ENCODE measurements at regions not wholly inside any gene's neighbourhood (a gene's known extent, or its start where the extent isn't known, plus 50 kb on each side); places are given as distances from the start of the nearest gene placed in this dataset.
"Not testable (repeated sequence)": the region's sequence is repeated elsewhere in the genome, so short reads cannot be mapped to it uniquely, and the experiment has no call there.

- DNase-seq: no peak
- no peaks in the 10 kb centered on the region for H3K4me1 Mint-ChIP-seq
- H3K36me3 Mint-ChIP-seq: no peaks in the 10 kb centered on the region
- H3K9me3 Mint-ChIP-seq: no peaks in the 10 kb centered on the region
- no peak overlapping the region for H3K27ac Mint-ChIP-seq
- H3K4me3 Mint-ChIP-seq: no peak overlapping the region
- peaks cover 0 to 3% (median 2%) of the 10 kb centered on the region in 3 donors for H3K27me3 Mint-ChIP-seq (ENCODE audit: low read depth in 3 of 3)
Measured at GRCh38 chr9:110093871-110094270, 114.1 kb downstream of the C9orf152 start.

GRCh38 chr9:110095161-110095595 lies 112.8 kb downstream of the C9orf152 start:
- Mint-ChIP-seq H3K36me3 (no peaks in the 10 kb centered on the region), H3K27ac (no peak overlapping the region), H3K4me1 (no peaks in the 10 kb centered on the region), H3K4me3 (no peak overlapping the region), H3K9me3 (no peaks in the 10 kb centered on the region), H3K27me3 (ENCODE audit: low read depth in 3 of 3) (peaks cover 0 to 2% (median 1%) of the 10 kb centered on the region in 3 donors)
- DNase-seq: no peak

- H3K27ac Mint-ChIP-seq: no peak overlapping the region
- no peaks in the 10 kb centered on the region for H3K36me3 Mint-ChIP-seq
- no peak for DNase-seq
- no peak overlapping the region for H3K4me3 Mint-ChIP-seq
- no peaks in the 10 kb centered on the region for H3K4me1 Mint-ChIP-seq
- no peaks in the 10 kb centered on the region for H3K9me3 Mint-ChIP-seq
- peaks cover 0 to 2% (median 1%) of the 10 kb centered on the region in 3 donors for H3K27me3 Mint-ChIP-seq (ENCODE audit: low read depth in 3 of 3)
Measured at GRCh38 chr9:110095776-110096175, 112.2 kb downstream of the C9orf152 start.

GRCh38 chr9:110096674-110097073 lies 111.3 kb downstream of the C9orf152 start:
- H3K4me1 Mint-ChIP-seq, H3K27ac Mint-ChIP-seq: not testable (repeated sequence)

GRCh38 chr9:110099236-110100095 lies 108.5 kb downstream of the C9orf152 start:
- Mint-ChIP-seq H3K9me3 (no peaks in the 10 kb centered on the region), H3K27me3 (ENCODE audit: low read depth in 3 of 3) (peaks cover 0 to 2% (median 0%) of the 10 kb centered on the region in 3 donors), H3K4me1 (no peaks in the 10 kb centered on the region), H3K36me3 (no peaks in the 10 kb centered on the region), H3K4me3 (no peak overlapping the region), H3K27ac (no peak overlapping the region)
- DNase-seq: no peak

More at GRCh38 chr9:110096674-110097073, 111.3 kb downstream of the C9orf152 start:
- H3K9me3 Mint-ChIP-seq; H3K27me3 Mint-ChIP-seq (ENCODE audit: low read depth in 3 of 3); H3K36me3 Mint-ChIP-seq; H3K4me3 Mint-ChIP-seq; DNase-seq: not testable (repeated sequence)

GRCh38 chr9:110101531-110102161 lies 106.3 kb downstream of the C9orf152 start:
- no peak for DNase-seq
- Mint-ChIP-seq H3K36me3 (no peaks in the 10 kb centered on the region), H3K4me1 (no peaks in the 10 kb centered on the region), H3K9me3 (no peaks in the 10 kb centered on the region), H3K4me3 (no peak overlapping the region), H3K27me3 (ENCODE audit: low read depth in 3 of 3) (peaks cover 0 to 2% (median 0%) of the 10 kb centered on the region in 3 donors), H3K27ac (no peak overlapping the region)

- H3K9me3 Mint-ChIP-seq: no peaks in the 10 kb centered on the region
- H3K36me3 Mint-ChIP-seq: no peaks in the 10 kb centered on the region
- H3K4me1 Mint-ChIP-seq: no peaks in the 10 kb centered on the region
- DNase-seq: no peak
- no peak overlapping the region for H3K27ac Mint-ChIP-seq
- peaks cover 0 to 2% (median 0%) of the 10 kb centered on the region in 3 donors for H3K27me3 Mint-ChIP-seq (ENCODE audit: low read depth in 3 of 3)
- no peak overlapping the region for H3K4me3 Mint-ChIP-seq
Measured at GRCh38 chr9:110103257-110103656, 104.7 kb downstream of the C9orf152 start.

GRCh38 chr9:110104261-110104809 lies 103.6 kb downstream of the C9orf152 start:
- H3K9me3 Mint-ChIP-seq: no peaks in the 10 kb centered on the region
- no peaks in the 10 kb centered on the region for H3K36me3 Mint-ChIP-seq
- H3K27me3 Mint-ChIP-seq (ENCODE audit: low read depth in 3 of 3): peaks cover 0 to 2% (median 0%) of the 10 kb centered on the region in 3 donors
- no peak for DNase-seq
- no peak overlapping the region for H3K4me3 Mint-ChIP-seq
- H3K27ac Mint-ChIP-seq: no peak overlapping the region
- H3K4me1 Mint-ChIP-seq: no peaks in the 10 kb centered on the region

- no peak for DNase-seq
- Mint-ChIP-seq H3K27ac (no peak overlapping the region), H3K27me3 (ENCODE audit: low read depth in 3 of 3) (peaks cover 0 to 2% (median 0%) of the 10 kb centered on the region in 3 donors), H3K9me3 (no peaks in the 10 kb centered on the region), H3K4me3 (no peak overlapping the region), H3K36me3 (no peaks in the 10 kb centered on the region), H3K4me1 (no peaks in the 10 kb centered on the region)
Measured at GRCh38 chr9:110105107-110105506, 102.9 kb downstream of the C9orf152 start.

- H3K27ac Mint-ChIP-seq: no peak overlapping the region
- no peak for DNase-seq
- no peaks in the 10 kb centered on the region for H3K9me3 Mint-ChIP-seq
- H3K27me3 Mint-ChIP-seq (ENCODE audit: low read depth in 3 of 3): peaks cover 0 to 2% (median 0%) of the 10 kb centered on the region in 3 donors
- H3K4me3 Mint-ChIP-seq: no peak overlapping the region
- H3K4me1 Mint-ChIP-seq: no peaks in the 10 kb centered on the region
- no peaks in the 10 kb centered on the region for H3K36me3 Mint-ChIP-seq
Measured at GRCh38 chr9:110106661-110107060, 101.3 kb downstream of the C9orf152 start.

GRCh38 chr9:110109333-110110092 lies 98.4 kb downstream of the C9orf152 start:
- Mint-ChIP-seq H3K27ac (no peak overlapping the region), H3K36me3 (no peaks in the 10 kb centered on the region), H3K4me3 (no peak overlapping the region), H3K4me1 (no peaks in the 10 kb centered on the region), H3K27me3 (ENCODE audit: low read depth in 3 of 3) (no peaks in the 10 kb centered on the region), H3K9me3 (no peaks in the 10 kb centered on the region)
- no peak for DNase-seq

- no peak for DNase-seq
- H3K36me3 Mint-ChIP-seq: no peaks in the 10 kb centered on the region
- no peak overlapping the region for H3K27ac Mint-ChIP-seq
- H3K4me3 Mint-ChIP-seq: no peak overlapping the region
- peaks cover 0 to under 1% (median 0%) of the 10 kb centered on the region in 3 donors for H3K27me3 Mint-ChIP-seq (ENCODE audit: low read depth in 3 of 3)
- no peaks in the 10 kb centered on the region for H3K4me1 Mint-ChIP-seq
- H3K9me3 Mint-ChIP-seq: no peaks in the 10 kb centered on the region
Measured at GRCh38 chr9:110110154-110110553, 97.8 kb downstream of the C9orf152 start.

- H3K4me3 Mint-ChIP-seq: no peak overlapping the region
- H3K36me3 Mint-ChIP-seq: no peaks in the 10 kb centered on the region
- DNase-seq: no peak
- no peaks in the 10 kb centered on the region for H3K4me1 Mint-ChIP-seq
- no peaks in the 10 kb centered on the region for H3K9me3 Mint-ChIP-seq
- peaks cover 0 to 3% (median 0%) of the 10 kb centered on the region in 3 donors for H3K27me3 Mint-ChIP-seq (ENCODE audit: low read depth in 3 of 3)
- no peak overlapping the region for H3K27ac Mint-ChIP-seq
Measured at GRCh38 chr9:110111868-110112267, 96.1 kb downstream of the C9orf152 start.

GRCh38 chr9:110112792-110113191 lies 95.2 kb downstream of the C9orf152 start:
- no peak for DNase-seq
- Mint-ChIP-seq H3K4me1 (no peaks in the 10 kb centered on the region), H3K9me3 (no peaks in the 10 kb centered on the region), H3K27me3 (ENCODE audit: low read depth in 3 of 3) (peaks cover 0 to 3% (median 0%) of the 10 kb centered on the region in 3 donors), H3K36me3 (no peaks in the 10 kb centered on the region), H3K27ac (no peak overlapping the region), H3K4me3 (no peak overlapping the region)

All from immature natural killer cell (primary cell).